ENCODE measurements at regions not wholly inside any gene's neighbourhood (a gene's known extent, or its start where the extent isn't known, plus 50 kb on each side); places are given as distances from the start of the nearest gene placed in this dataset.

DNA sequence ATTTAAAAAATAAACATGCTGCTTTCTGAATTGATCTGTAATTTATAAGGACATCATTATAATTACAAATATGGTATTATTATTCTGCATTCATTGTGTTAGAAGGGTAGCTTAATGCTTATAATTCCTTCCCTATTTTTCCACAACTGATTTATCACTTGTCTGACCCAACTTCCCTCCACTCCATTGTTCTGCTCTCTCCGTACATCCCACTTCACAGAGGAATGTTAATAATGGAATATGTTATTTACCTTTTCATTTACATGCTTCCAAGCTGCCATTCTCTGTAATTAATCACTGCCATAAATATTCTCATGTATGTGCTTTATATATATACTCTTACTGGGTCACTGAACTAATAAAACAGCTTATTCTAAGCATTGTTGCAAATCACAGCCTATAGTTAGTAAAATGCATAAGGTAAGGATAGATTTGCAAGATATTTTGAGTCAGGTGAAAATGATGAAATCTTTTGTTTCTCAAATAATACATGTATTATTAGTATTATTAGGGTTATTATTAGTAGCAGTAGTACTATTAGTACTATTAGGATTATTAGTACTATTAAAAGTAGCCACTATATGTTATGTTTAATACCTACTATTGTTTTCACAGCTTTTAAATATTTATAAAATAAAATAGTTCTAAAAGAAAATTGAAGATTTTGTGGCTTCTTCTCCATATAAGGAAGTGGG is 70.6 kb upstream of the NEK7 start (continued):
- TF ChIP-seq ZC3H10 (CRISPR knock-in tag; IDR thresholded peaks at IDR 0.05): no peak

DNA sequence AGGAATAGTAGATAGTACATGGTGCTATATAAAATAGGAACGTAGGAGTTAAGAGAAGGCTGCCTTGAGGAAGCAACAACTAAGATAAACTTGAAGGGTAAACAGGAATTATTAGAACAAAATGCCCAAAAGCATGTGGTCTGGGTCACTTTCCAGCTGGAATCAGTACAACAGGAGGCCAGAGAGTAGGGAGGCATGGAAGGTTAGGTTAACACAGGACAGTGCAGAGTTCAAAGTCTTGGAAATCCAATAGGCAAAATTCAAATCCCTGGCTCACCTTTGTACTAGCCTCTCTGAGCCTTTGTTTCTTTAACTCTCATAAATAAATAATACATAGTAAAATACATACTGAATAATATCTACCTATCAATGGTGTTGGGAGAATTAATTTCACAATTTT is 69.0 kb upstream of the NEK7 start:
- no peak for TF ChIP-seq RARB (CRISPR knock-in tag; IDR thresholded peaks at IDR 0.05)
- TF ChIP-seq, protein P1, sequence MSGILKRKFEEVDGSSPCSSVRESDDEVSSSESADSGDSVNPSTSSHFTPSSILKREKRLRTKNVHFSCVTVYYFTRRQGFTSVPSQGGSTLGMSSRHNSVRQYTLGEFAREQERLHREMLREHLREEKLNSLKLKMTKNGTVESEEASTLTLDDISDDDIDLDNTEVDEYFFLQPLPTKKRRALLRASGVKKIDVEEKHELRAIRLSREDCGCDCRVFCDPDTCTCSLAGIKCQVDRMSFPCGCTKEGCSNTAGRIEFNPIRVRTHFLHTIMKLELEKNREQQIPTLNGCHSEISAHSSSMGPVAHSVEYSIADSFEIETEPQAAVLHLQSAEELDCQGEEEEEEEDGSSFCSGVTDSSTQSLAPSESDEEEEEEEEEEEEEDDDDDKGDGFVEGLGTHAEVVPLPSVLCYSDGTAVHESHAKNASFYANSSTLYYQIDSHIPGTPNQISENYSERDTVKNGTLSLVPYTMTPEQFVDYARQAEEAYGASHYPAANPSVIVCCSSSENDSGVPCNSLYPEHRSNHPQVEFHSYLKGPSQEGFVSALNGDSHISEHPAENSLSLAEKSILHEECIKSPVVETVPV (CRISPR knock-in tag; IDR thresholded peaks at IDR 0.05): no peak
- no peak for TF ChIP-seq GLIS3 (CRISPR knock-in tag; IDR thresholded peaks at IDR 0.05)
- TF ChIP-seq, protein P2, sequence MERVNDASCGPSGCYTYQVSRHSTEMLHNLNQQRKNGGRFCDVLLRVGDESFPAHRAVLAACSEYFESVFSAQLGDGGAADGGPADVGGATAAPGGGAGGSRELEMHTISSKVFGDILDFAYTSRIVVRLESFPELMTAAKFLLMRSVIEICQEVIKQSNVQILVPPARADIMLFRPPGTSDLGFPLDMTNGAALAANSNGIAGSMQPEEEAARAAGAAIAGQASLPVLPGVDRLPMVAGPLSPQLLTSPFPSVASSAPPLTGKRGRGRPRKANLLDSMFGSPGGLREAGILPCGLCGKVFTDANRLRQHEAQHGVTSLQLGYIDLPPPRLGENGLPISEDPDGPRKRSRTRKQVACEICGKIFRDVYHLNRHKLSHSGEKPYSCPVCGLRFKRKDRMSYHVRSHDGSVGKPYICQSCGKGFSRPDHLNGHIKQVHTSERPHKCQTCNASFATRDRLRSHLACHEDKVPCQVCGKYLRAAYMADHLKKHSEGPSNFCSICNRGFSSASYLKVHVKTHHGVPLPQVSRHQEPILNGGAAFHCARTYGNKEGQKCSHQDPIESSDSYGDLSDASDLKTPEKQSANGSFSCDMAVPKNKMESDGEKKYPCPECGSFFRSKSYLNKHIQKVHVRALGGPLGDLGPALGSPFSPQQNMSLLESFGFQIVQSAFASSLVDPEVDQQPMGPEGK (CRISPR knock-in tag; IDR thresholded peaks at IDR 0.05; ENCODE audit: borderline replicate concordance): no peak
- TF ChIP-seq ESRRG (CRISPR knock-in tag; IDR thresholded peaks at IDR 0.05): no peak
- TF ChIP-seq ZFP30 (CRISPR knock-in tag; IDR thresholded peaks at IDR 0.05): no peak
- TF ChIP-seq OSR1 (CRISPR knock-in tag; IDR thresholded peaks at IDR 0.05): no peak
- no peak for TF ChIP-seq ISL1 (CRISPR knock-in tag; IDR thresholded peaks at IDR 0.05)
- no peak for TF ChIP-seq TCF4 (CRISPR knock-in tag; IDR thresholded peaks at IDR 0.05; ENCODE audit: borderline replicate concordance)
- TF ChIP-seq SNAI2 (CRISPR knock-in tag; IDR thresholded peaks at IDR 0.05): no peak
- TF ChIP-seq PPARA (CRISPR knock-in tag; IDR thresholded peaks at IDR 0.05; ENCODE audit: borderline replicate concordance): no peak
- no peak for TF ChIP-seq ZNF70 (CRISPR knock-in tag; IDR thresholded peaks at IDR 0.05)
- TF ChIP-seq ZC3H10 (CRISPR knock-in tag; IDR thresholded peaks at IDR 0.05): no peak
- no peak for TF ChIP-seq BACH2 (CRISPR knock-in tag; IDR thresholded peaks at IDR 0.05; ENCODE audit: borderline replicate concordance)
- ATAC-seq: peak; percentile 20

DNA sequence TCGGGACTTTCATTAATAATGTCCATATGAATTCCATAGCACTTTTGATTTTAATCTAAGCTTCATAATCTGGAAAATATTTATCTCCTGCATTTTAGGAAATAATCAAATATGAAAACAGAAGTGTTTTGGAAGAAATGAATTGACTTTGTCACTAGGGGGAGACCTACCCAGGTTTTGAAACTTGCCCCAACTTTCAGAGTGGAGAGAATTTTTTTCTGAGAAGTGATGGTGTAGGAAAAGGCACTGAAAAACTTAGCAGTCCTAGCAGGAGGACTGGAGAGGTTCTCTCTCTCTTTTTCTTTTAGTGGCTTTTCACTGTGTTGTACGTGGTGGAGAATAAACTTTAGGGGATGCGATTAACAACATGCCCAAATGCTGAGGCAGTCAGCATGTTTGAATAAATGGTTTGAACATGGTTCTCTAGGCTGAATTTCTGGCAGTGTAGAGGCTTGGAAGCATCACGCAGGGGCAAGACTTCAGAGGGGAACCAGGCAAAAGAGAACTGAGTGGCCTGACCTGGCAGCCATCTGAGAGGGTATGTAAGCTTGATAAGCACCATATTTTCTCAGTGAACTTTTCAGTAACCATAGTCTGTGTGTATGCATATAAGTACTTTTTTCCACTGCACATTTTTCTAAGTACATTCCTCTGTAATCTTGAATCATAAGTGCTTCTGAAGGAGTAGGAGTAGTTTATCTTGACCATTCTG is 68.3 kb upstream of the NEK7 start:
- peak; percentile 92 for ATAC-seq
- no peak for TF ChIP-seq ZNF565 (CRISPR knock-in tag; conservative IDR thresholded peaks at IDR 0.05; ENCODE audit: low read depth)
- no peak for TF ChIP-seq ZFP3 (CRISPR knock-in tag; IDR thresholded peaks at IDR 0.05)
- TF ChIP-seq CSDC2 (CRISPR knock-in tag; IDR thresholded peaks at IDR 0.05): no peak
- no peak for TF ChIP-seq SNAI2 (CRISPR knock-in tag; IDR thresholded peaks at IDR 0.05)
- TF ChIP-seq ARNTL (CRISPR knock-in tag; IDR thresholded peaks at IDR 0.05; ENCODE audit: borderline replicate concordance, low read depth): no peak
- no peak for TF ChIP-seq PPARA (CRISPR knock-in tag; IDR thresholded peaks at IDR 0.05; ENCODE audit: borderline replicate concordance)
- TF ChIP-seq ISL1 (CRISPR knock-in tag; IDR thresholded peaks at IDR 0.05): peak; percentile 49
- TF ChIP-seq, protein P3, sequence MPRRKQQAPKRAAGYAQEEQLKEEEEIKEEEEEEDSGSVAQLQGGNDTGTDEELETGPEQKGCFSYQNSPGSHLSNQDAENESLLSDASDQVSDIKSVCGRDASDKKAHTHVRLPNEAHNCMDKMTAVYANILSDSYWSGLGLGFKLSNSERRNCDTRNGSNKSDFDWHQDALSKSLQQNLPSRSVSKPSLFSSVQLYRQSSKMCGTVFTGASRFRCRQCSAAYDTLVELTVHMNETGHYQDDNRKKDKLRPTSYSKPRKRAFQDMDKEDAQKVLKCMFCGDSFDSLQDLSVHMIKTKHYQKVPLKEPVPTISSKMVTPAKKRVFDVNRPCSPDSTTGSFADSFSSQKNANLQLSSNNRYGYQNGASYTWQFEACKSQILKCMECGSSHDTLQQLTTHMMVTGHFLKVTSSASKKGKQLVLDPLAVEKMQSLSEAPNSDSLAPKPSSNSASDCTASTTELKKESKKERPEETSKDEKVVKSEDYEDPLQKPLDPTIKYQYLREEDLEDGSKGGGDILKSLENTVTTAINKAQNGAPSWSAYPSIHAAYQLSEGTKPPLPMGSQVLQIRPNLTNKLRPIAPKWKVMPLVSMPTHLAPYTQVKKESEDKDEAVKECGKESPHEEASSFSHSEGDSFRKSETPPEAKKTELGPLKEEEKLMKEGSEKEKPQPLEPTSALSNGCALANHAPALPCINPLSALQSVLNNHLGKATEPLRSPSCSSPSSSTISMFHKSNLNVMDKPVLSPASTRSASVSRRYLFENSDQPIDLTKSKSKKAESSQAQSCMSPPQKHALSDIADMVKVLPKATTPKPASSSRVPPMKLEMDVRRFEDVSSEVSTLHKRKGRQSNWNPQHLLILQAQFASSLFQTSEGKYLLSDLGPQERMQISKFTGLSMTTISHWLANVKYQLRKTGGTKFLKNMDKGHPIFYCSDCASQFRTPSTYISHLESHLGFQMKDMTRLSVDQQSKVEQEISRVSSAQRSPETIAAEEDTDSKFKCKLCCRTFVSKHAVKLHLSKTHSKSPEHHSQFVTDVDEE (CRISPR knock-in tag; IDR thresholded peaks at IDR 0.05): no peak
- no peak for TF ChIP-seq ESRRG (CRISPR knock-in tag; IDR thresholded peaks at IDR 0.05)
- peak; percentile 18; the same call in 1 of the 2 replicates for TF ChIP-seq ZC3H10 (CRISPR knock-in tag; IDR thresholded peaks at IDR 0.05)
- TF ChIP-seq TOX (CRISPR knock-in tag; IDR thresholded peaks at IDR 0.05; ENCODE audit: borderline replicate concordance): no peak
- TF ChIP-seq, protein P4, sequence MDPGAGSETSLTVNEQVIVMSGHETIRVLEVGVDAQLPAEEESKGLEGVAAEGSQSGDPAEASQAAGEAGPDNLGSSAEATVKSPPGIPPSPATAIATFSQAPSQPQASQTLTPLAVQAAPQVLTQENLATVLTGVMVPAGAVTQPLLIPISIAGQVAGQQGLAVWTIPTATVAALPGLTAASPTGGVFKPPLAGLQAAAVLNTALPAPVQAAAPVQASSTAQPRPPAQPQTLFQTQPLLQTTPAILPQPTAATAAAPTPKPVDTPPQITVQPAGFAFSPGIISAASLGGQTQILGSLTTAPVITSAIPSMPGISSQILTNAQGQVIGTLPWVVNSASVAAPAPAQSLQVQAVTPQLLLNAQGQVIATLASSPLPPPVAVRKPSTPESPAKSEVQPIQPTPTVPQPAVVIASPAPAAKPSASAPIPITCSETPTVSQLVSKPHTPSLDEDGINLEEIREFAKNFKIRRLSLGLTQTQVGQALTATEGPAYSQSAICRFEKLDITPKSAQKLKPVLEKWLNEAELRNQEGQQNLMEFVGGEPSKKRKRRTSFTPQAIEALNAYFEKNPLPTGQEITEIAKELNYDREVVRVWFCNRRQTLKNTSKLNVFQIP (CRISPR knock-in tag; IDR thresholded peaks at IDR 0.05; ENCODE audit: borderline replicate concordance, low read depth): no peak
- TF ChIP-seq, protein P1 (CRISPR knock-in tag; IDR thresholded peaks at IDR 0.05): no peak
- no peak for TF ChIP-seq ZFP30 (CRISPR knock-in tag; IDR thresholded peaks at IDR 0.05)
- TF ChIP-seq TCF4 (CRISPR knock-in tag; IDR thresholded peaks at IDR 0.05; ENCODE audit: borderline replicate concordance): no peak
